Stimulated activated naive B cell treated with anti-CD40 and anti-IgM and Interleukin-4, amounts not matched to agents 10 μg/mL and 1 μg/mL and 100 μg/mL, for 72 hours (primary cell): ENCODE measurements at regions not wholly inside any gene's neighbourhood (a gene's known extent, or its start where the extent isn't known, plus 50 kb on each side); places are given as distances from the start of the nearest gene placed in this dataset.

Experiments used
- ATAC-seq, 2 donors: fragments of 150-1000 bp; cut with Tn5 transposase; replicated peaks; 2 replicates each; pipeline ENCODE4 v1.10.0; 2021; ENCODE audit warnings: moderate library complexity in 1 of 2
- DNase-seq: peaks from one replicate; pipeline ENCODE4 v3.0.0; 2021
- H3K27ac Mint-ChIP-seq: one replicate; pipeline ENCODE4 v1.8.0; 2022; ENCODE audit warnings: mild to moderate bottlenecking, mixed read lengths
- H3K27me3 Mint-ChIP-seq, 2 donors: one replicate each; pipeline ENCODE4 v1.8.0; 2022; ENCODE audit warnings: mixed read lengths in 2 of 2
- H3K36me3 Mint-ChIP-seq, 2 donors: one replicate each; pipeline ENCODE4 v1.8.0; 2022; ENCODE audit warnings: mixed read lengths in 2 of 2, mild to moderate bottlenecking in 1 of 2
- H3K4me1 Mint-ChIP-seq, 2 donors: one replicate each; pipeline ENCODE4 v1.8.0; 2022; ENCODE audit warnings: mixed read lengths in 2 of 2, mild to moderate bottlenecking in 1 of 2
- H3K4me3 Mint-ChIP-seq, 2 donors: one replicate each; pipeline ENCODE4 v1.8.0; 2022; ENCODE audit warnings: mild to moderate bottlenecking in 2 of 2, mixed read lengths in 2 of 2, moderate library complexity in 1 of 2
- H3K9me3 Mint-ChIP-seq, 2 donors: one replicate each; pipeline ENCODE4 v1.8.0; 2022; ENCODE audit warnings: mixed read lengths in 2 of 2, mild to moderate bottlenecking in 1 of 2

DNA sequence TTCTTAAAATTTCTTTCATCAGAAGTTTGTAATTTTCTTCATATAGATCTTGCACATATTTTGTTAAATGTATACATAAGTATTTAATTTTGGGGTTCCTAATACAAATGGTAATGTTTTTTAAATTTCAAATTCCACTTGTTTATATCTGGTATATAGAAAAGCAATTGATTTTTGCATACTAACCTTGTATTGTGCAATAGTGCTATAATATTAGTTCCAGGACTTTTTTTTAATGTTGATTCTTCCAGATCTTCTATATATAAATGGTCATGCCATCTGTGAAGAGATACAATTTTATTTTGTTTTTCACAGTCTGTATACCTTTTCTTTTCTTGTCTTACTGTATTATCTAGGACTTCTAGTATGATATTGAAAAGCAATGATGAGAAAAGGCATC, 665.0 kb downstream of the OTOL1 start:
- H3K27ac Mint-ChIP-seq = no peak overlapping the region
- peaks cover 12% of the 10 kb centered on the region in 2 donors for H3K9me3 Mint-ChIP-seq
- no peak for ATAC-seq

DNA sequence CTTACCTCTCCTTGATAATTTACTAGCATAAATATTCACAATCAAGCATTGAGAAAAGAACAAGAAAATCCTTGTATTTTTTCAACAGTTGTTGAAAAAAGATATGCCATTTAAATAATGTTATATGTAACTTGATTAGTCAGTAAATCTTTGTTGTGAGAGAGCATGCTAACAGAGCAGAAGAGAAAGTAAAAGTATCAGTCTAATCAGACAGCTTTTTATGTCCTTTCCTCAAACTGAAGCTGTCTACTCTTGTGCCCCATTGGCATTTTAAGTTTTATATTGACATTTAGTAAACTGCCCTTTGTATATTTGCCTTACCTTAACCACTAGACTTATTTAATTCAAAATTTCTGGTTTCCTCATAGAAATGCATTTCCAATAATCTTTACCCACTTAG, 668.7 kb downstream of the OTOL1 start:
- no peak overlapping the region for H3K27ac Mint-ChIP-seq
- DNase-seq (no peak), ATAC-seq (no peak)
- no peaks in the 10 kb centered on the region for H3K4me1 Mint-ChIP-seq
- no peak overlapping the region for H3K4me3 Mint-ChIP-seq
- no peaks in the 10 kb centered on the region for H3K36me3 Mint-ChIP-seq
- no peaks in the 10 kb centered on the region for H3K27me3 Mint-ChIP-seq
- H3K9me3 Mint-ChIP-seq = peaks cover 0 to 4% of the 10 kb centered on the region in 2 donors

More for the DNA sequence above, 665.0 kb downstream of the OTOL1 start:
- Mint-ChIP-seq H3K36me3 (peaks cover 0 to 2% of the 10 kb centered on the region in 2 donors), H3K4me3 (no peak overlapping the region), H3K27me3 (no peaks in the 10 kb centered on the region), H3K4me1 (no peaks in the 10 kb centered on the region)
- DNase-seq = no peak

DNA sequence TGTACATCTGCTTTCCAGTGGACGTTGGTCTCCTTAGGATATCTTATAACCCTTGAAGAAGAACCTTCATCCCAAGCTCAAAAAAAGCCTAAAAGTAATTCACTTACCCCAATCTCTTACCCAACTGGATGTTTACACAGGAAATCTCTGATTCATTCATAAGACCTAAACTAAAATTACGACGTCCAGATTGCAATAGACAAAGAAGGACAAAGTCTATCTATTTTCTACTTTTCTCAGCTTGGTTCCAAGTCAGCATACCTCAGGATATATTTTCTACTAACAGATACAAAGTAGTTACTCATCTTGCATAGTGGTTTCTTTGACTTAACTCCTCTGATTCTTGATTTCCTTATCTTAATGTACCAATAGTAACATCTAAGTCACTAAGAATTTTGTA, 669.9 kb downstream of the OTOL1 start:
- Mint-ChIP-seq H3K27me3 (no peaks in the 10 kb centered on the region), H3K4me3 (no peak overlapping the region), H3K36me3 (no peaks in the 10 kb centered on the region), H3K4me1 (no peaks in the 10 kb centered on the region), H3K9me3 (peaks cover 0 to 2% of the 10 kb centered on the region in 2 donors), H3K27ac (no peak overlapping the region)
- ATAC-seq (no peak), DNase-seq (no peak)

DNA sequence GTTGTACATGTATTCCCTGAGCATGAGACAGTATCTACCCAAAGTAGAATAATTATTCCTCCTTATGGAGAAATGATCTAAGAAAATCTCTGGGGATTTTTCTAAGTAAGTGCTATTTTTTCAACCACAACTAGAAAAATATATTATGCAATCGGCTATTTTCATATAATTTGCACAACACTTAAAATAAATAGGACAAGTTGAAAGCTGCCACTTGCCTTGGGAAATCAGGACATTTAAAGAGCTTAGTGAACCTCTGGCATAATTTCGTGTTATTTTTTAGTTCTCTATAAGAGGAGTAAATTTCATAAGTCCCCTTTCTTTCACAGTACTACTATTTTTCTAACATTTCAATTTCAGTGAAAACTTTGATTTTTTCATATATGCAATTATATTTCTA, 672.1 kb downstream of the OTOL1 start:
- Mint-ChIP-seq H3K27ac (no peak overlapping the region), H3K9me3 (peaks cover 0 to 7% of the 10 kb centered on the region in 2 donors), H3K4me1 (no peaks in the 10 kb centered on the region), H3K27me3 (no peaks in the 10 kb centered on the region), H3K4me3 (no peak overlapping the region), H3K36me3 (no peaks in the 10 kb centered on the region)
- DNase-seq = no peak
- ATAC-seq = no peak

DNA sequence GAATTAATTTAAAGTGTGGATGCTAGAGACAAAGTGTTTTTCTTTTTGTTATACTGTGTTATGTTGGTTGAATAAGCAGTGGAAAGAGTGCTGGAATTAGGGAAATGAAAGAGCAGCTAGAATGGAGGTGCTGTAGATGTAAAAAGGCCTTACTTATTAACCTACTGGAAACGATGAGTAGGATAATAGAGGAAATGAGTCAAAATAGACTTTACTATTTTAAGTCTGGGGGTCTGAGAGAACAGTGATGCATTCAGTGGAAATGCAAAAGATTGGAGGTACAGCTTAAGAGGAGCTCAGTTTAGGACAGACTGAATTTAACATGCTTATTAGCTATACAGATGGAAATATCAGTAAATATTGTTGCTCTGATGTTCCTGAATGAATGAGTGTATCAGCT, 674.0 kb downstream of the OTOL1 start:
- ATAC-seq = peak in 1 of 2 donors; percentile 61
- H3K27ac Mint-ChIP-seq = no peak overlapping the region
- DNase-seq = no peak
- no peaks in the 10 kb centered on the region for H3K36me3 Mint-ChIP-seq
- peaks cover 0 to 7% of the 10 kb centered on the region in 2 donors for H3K9me3 Mint-ChIP-seq
- no peak overlapping the region for H3K4me3 Mint-ChIP-seq
- no peaks in the 10 kb centered on the region for H3K4me1 Mint-ChIP-seq
- no peaks in the 10 kb centered on the region for H3K27me3 Mint-ChIP-seq

DNA sequence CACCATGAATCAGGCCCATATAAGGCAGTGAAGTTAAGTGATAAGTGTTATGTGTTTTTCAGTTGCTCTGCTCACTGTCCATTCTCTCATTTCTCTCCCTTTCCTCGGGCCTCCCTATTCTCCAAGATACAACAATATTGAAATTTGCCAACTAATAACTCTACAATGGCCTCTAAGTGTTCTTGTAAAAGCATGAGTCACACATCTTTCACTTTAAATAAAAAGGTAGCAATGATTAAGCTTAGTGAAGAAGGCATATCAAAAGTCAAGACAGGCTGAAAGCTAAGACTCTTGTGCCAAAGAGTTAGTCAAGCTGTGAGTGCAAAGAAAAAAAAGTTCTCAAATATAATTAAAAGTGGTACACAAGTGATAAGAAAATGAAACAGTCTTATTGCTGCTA, 675.4 kb downstream of the OTOL1 start:
- no peaks in the 10 kb centered on the region for H3K4me1 Mint-ChIP-seq
- no peaks in the 10 kb centered on the region for H3K27me3 Mint-ChIP-seq
- H3K4me3 Mint-ChIP-seq = no peak overlapping the region
- no peak overlapping the region for H3K27ac Mint-ChIP-seq
- peaks cover 0 to 8% of the 10 kb centered on the region in 2 donors for H3K9me3 Mint-ChIP-seq
- no peaks in the 10 kb centered on the region for H3K36me3 Mint-ChIP-seq
- ATAC-seq (no peak), DNase-seq (no peak)

DNA sequence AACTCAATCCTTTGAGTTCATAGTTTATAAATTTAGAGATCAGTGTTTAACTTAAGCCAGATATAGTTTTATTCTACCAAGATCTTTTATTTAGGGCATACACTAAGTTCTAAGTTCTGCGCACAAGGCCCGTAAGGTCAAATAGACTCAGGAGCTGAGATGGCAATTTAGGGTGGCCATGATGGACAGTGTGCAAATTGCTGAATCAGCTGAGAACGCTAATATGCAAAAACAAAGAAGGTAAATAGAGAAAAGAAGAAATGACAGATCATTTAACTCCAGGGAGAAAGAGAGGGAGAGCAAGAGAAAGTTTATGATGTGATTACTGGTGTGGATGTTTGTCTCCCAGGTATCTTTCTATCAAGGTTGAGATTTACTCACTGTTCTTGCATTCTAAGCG, 678.5 kb downstream of the OTOL1 start:
- DNase-seq (no peak), ATAC-seq (no peak)
- Mint-ChIP-seq H3K4me3 (no peak overlapping the region), H3K9me3 (peaks cover 0 to 6% of the 10 kb centered on the region in 2 donors), H3K27ac (no peak overlapping the region), H3K36me3 (no peaks in the 10 kb centered on the region), H3K4me1 (no peaks in the 10 kb centered on the region), H3K27me3 (no peaks in the 10 kb centered on the region)

DNA sequence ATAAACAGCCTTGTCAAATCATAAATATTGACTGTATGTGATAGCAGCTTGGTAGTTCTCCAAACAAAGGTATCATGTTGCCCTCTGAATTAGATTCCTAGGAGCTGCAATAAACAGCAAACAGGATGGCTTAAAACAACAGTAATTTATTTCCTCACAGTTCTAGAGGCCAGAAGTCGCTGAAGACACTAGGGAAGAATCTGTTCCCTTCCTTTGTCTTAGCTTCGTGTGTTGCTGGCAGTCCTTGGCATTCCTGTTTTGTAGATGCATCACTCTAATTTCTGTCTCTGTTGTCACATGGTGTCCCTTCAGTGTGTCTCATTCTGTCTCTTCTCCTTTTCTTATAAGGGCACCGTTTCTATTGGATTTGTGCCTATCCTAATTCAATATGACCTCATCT, 679.3 kb downstream of the OTOL1 start:
- no peak for DNase-seq
- ATAC-seq = no peak
- no peaks in the 10 kb centered on the region for H3K4me1 Mint-ChIP-seq
- peaks cover 0 to 6% of the 10 kb centered on the region in 2 donors for H3K9me3 Mint-ChIP-seq
- H3K4me3 Mint-ChIP-seq = no peak overlapping the region
- H3K27me3 Mint-ChIP-seq = no peaks in the 10 kb centered on the region
- no peaks in the 10 kb centered on the region for H3K36me3 Mint-ChIP-seq
- H3K27ac Mint-ChIP-seq = no peak overlapping the region

DNA sequence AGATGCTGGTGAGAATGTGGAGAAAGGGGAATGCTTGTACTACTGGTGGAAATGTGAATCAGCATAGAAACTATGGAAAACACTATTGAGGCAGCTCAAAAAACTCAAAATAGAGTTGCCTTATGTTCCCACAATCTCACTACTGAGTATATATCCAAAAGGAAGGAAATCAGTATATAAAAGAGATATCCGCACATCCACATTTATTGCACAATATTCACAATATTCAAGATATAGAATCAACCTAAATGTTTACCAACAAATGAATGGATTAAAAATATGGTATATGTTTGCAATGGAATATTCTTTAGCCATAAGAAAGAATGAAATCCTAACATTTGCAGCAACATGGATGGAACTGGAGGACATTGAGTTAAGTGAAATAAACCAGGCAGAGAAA, 686.8 kb downstream of the OTOL1 start:
- no peak overlapping the region for H3K4me3 Mint-ChIP-seq
- no peak for ATAC-seq
- H3K36me3 Mint-ChIP-seq = no peaks in the 10 kb centered on the region
- DNase-seq = no peak
- no peak overlapping the region for H3K27ac Mint-ChIP-seq
- H3K9me3 Mint-ChIP-seq = peaks cover 0 to 6% of the 10 kb centered on the region in 2 donors
- H3K4me1 Mint-ChIP-seq = no peaks in the 10 kb centered on the region
- H3K27me3 Mint-ChIP-seq = no peaks in the 10 kb centered on the region

DNA sequence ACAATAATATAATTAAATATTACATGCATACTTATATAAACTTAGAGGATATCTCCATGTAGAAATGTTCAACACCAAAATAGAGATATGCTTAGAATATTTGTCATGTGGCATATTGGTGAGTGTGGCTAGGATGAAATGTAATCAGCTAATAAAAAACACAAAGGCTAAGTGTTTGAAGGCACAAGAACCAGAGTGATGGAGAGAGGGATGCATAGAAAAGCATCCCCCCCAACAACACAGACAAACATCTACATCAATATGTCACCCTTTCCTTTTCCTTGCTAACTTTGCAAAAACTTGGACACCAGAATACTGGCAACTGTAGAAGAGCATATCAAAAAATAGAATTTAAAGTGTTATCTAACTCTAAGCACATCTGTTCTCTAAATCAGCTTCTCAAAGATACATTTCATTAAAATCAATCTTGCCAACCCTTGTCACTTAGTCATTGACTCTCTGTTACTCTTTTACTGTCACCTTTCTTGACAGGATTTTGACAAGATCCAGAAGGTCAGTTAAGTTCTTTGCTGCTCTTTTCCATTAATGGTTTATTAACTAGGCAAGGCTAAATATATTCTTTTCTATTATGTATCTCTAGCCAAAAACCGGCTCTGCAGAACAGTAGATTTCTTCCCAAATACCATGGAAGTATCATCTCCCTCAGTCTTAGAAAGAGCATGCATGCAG, 695.9 kb downstream of the OTOL1 start:
- Mint-ChIP-seq H3K27me3 (no peaks in the 10 kb centered on the region), H3K36me3 (no peaks in the 10 kb centered on the region), H3K4me1 (no peaks in the 10 kb centered on the region), H3K9me3 (peaks cover 1 to 6% of the 10 kb centered on the region in 2 donors), H3K27ac (no peak overlapping the region), H3K4me3 (no peak overlapping the region)
- ATAC-seq (no peak), DNase-seq (no peak)

DNA sequence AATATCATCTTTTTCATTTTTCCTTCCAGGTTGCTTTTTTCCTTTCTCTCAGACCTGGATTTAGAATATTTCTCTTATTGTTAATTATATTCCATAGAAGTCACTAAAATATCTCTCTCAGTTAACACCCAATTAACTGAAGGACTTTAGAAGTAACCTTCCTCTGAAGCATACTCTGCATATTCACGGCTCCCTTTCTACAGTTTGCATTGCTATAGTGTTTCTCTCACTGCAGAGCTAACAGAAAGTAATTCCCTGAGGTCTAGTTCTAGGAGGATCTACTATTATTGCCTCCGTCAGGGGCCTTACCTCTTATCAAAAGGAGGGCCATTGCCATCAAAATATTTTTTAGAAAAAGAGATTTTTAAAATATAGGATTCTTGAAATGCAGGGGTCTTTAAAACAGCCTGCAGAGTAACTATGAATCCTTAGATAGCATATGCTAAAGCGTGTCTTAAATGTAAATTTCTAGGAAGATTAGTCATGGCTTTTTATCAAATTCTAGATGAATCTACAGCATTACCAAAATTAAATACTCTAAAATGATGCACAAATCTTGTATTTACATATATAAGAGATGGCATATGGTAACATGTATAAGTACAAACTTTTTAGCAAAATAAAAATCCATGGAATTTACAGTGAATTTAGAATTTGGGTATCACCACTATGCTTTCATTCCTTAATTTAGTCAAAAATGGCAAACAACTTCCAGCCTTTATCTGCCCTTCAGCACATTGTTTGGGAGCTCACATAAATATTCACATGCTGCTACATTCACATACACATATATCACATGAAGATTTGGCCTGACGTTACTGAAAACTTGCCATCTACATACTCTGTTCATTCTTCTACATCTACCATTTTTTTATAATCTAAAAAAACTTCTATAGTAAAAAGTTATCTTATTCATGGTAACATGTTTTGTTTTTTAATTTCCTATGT, 696.8 kb downstream of the OTOL1 start:
- no peak for DNase-seq
- Mint-ChIP-seq H3K36me3 (no peaks in the 10 kb centered on the region), H3K4me3 (no peak overlapping the region), H3K27ac (no peak overlapping the region), H3K9me3 (peaks cover 0 to 6% of the 10 kb centered on the region in 2 donors), H3K4me1 (no peaks in the 10 kb centered on the region), H3K27me3 (no peaks in the 10 kb centered on the region)
- ATAC-seq = no peak

DNA sequence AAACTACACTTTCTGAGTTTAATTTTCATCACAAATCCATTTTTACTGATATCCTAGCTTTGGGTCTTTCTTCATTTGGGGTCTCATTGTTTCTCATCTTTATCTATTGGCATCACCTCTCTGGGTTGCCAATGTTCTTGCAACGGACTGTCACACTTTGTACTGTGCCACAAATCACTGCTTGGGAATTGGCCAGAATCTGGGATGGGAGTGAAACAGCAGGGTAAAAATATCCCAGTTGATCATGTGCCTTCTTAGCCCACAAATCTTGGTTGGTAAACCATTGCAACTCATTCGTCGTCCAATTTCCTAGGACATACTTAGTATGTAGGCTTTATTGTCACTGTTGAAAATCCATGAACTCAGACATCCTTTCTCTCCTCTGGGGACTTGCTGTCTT, 698.5 kb downstream of the OTOL1 start:
- ATAC-seq (no peak), DNase-seq (no peak)
- H3K4me1 Mint-ChIP-seq = no peaks in the 10 kb centered on the region
- H3K9me3 Mint-ChIP-seq = peaks cover 0 to 6% of the 10 kb centered on the region in 2 donors
- no peak overlapping the region for H3K4me3 Mint-ChIP-seq
- no peaks in the 10 kb centered on the region for H3K27me3 Mint-ChIP-seq
- H3K36me3 Mint-ChIP-seq = no peaks in the 10 kb centered on the region
- H3K27ac Mint-ChIP-seq = no peak overlapping the region

DNA sequence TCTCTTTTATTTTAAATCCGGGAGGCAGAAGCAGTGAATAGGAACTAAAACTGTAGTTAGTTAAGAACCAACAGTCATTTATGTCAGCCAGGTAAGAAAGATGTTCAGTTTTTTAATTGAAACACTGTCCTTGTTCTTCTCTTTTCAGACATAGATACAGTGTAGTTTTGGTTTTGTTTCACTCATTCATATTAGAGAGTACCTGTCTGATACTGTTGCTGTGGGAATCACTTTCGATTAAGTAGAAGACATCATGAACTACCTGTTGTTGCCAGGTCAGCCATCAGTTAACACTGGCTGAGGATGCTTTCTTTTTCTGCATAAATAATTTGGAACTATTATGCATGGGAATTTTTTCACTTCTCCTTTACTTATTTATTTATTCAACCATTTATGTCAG, 700.4 kb downstream of the OTOL1 start:
- Mint-ChIP-seq H3K27me3 (no peaks in the 10 kb centered on the region), H3K4me3 (no peak overlapping the region), H3K9me3 (no peaks in the 10 kb centered on the region), H3K36me3 (no peaks in the 10 kb centered on the region), H3K27ac (no peak overlapping the region), H3K4me1 (no peaks in the 10 kb centered on the region)
- DNase-seq = no peak
- ATAC-seq = no peak

DNA sequence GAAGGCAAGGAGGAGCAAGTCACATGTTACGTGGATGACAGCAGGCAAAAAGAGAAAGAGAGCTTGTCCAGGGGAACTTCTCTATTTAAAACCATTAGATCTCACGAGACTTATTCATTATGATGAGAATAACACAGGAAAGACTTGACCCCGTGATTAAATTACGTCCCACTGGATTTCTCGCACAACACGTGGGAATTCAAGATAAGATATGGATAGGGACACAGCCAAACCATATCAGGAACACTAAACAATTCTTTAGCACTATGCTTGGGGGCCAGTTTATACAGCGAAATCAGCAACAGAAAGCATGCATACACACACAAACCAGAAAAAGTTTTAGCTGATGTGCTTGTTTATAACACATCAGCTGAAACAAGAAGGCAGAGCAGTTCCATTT, 704.2 kb downstream of the OTOL1 start:
- Mint-ChIP-seq H3K36me3 (no peaks in the 10 kb centered on the region), H3K4me1 (no peaks in the 10 kb centered on the region), H3K27me3 (no peaks in the 10 kb centered on the region), H3K4me3 (no peak overlapping the region), H3K27ac (no peak overlapping the region), H3K9me3 (no peaks in the 10 kb centered on the region)
- DNase-seq (no peak), ATAC-seq (no peak)

DNA sequence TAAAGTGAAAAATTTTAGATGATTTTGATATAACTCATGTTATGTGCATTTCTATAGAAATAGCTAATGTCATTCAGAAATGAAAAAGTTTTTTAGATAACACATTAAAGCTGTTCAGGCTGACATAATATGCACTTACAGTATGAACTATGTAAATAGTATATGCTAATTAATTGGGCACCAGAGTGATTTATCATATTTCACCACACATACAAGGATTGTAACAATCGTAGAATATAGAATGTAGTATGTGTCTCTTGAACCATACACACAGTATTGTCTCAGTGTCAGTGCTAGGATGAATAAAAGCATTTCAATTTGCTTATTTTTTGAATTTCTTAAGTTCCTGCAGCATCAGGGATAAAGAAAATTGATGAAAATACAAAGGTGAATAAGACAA, 710.0 kb downstream of the OTOL1 start:
- DNase-seq = no peak
- H3K4me3 Mint-ChIP-seq = no peak overlapping the region
- ATAC-seq = no peak
- no peaks in the 10 kb centered on the region for H3K4me1 Mint-ChIP-seq
- H3K36me3 Mint-ChIP-seq = no peaks in the 10 kb centered on the region
- H3K27ac Mint-ChIP-seq = no peak overlapping the region
- H3K9me3 Mint-ChIP-seq = no peaks in the 10 kb centered on the region
- no peaks in the 10 kb centered on the region for H3K27me3 Mint-ChIP-seq
